IPS DF 4.7 (cell line): ENCODE measurements at regions not wholly inside any gene's neighbourhood (a gene's known extent, or its start where the extent isn't known, plus 50 kb on each side); places are given as distances from the start of the nearest gene placed in this dataset.

ENCODE experiments used
- DNase-seq: peaks from one replicate; pipeline ENCODE4 v3.0.0-alpha.2; 2013; ENCODE audit warnings: low spot score; ENCODE audit errors: extremely low read depth

- DNase-seq = no peak
Measured at GRCh38 chr14:29271669-29272068, 505.1 kb downstream of the FOXG1 start.

- DNase-seq = no peak
Measured at GRCh38 chr14:29273513-29273912, 506.9 kb downstream of the FOXG1 start.

GRCh38 chr14:29274890-29275596, 508.5 kb downstream of the FOXG1 start:
- no peak for DNase-seq

- DNase-seq = no peak
Measured at GRCh38 chr14:29278301-29279263, 512.0 kb downstream of the FOXG1 start.

- DNase-seq = no peak
Measured at GRCh38 chr14:29282169-29282568, 515.6 kb downstream of the FOXG1 start.

- DNase-seq = no peak
Measured at GRCh38 chr14:29290441-29290840, 523.9 kb downstream of the FOXG1 start.

GRCh38 chr14:29299372-29299771, 532.8 kb downstream of the FOXG1 start:
- no peak for DNase-seq

GRCh38 chr14:29301571-29301970, 535.0 kb downstream of the FOXG1 start:
- no peak for DNase-seq

- DNase-seq = no peak
Measured at GRCh38 chr14:29310210-29310609, 543.6 kb downstream of the FOXG1 start.

GRCh38 chr14:29310757-29311156, 544.2 kb downstream of the FOXG1 start:
- no peak for DNase-seq

GRCh38 chr14:29311983-29312382, 545.4 kb downstream of the FOXG1 start:
- DNase-seq = no peak

GRCh38 chr14:29316936-29317335, 550.3 kb downstream of the FOXG1 start:
- DNase-seq = no peak

- DNase-seq = no peak
Measured at GRCh38 chr14:29317423-29317822, 550.8 kb downstream of the FOXG1 start.

GRCh38 chr14:29320286-29320685, 553.7 kb downstream of the FOXG1 start:
- DNase-seq = no peak

GRCh38 chr14:29321646-29322045, 555.1 kb downstream of the FOXG1 start:
- no peak for DNase-seq

- no peak for DNase-seq
Measured at GRCh38 chr14:29339494-29340172, 573.0 kb downstream of the FOXG1 start.

- DNase-seq = no peak
Measured at GRCh38 chr14:29348504-29348903, 579.1 kb downstream of the PRKD1 start.

- DNase-seq = no peak
Measured at GRCh38 chr14:29350496-29350895, 577.2 kb downstream of the PRKD1 start.

GRCh38 chr14:29351996-29352705, 575.5 kb downstream of the PRKD1 start:
- DNase-seq = no peak

- no peak for DNase-seq
Measured at GRCh38 chr14:29352706-29353080, 575.0 kb downstream of the PRKD1 start.

- DNase-seq = no peak
Measured at GRCh38 chr14:29353513-29353912, 574.1 kb downstream of the PRKD1 start.
